ENCODE measurements at regions not wholly inside any gene's neighbourhood (a gene's known extent, or its start where the extent isn't known, plus 50 kb on each side); places are given as distances from the start of the nearest gene placed in this dataset.

DNA sequence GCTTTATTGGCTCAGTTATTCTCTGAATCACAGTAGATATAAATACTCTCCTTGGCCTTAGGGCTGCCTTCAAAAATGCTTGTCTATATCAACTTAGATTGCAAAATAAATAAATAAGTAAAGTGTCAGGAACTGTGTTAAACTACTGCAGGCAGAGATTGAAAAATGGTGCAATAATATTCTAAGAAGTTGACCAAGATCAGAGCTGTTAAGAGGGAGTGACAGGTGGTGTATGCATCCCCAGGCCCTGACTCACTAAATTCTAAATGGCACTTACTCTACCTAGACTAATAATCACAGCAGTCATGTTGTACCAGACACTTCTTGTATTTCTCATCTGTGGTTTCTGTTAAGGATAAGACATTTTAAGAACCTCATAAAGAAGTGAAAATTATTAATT is 235.1 kb upstream of the SPOCK3 start:
- Histone ChIP-seq H3K79me2 (ENCODE audit: control insufficient read depth, insufficient read depth, low read length) (no peaks in the 10 kb centered on the region), H3K9me3 (replicated peaks; ENCODE audit: control insufficient read depth, insufficient read depth, low read length) (no peaks in the 10 kb centered on the region), H3K4me1 (ENCODE audit: control insufficient read depth, insufficient read depth, low read length) (no peaks in the 10 kb centered on the region), H3K4me3 (no peak overlapping the region), H4K20me1 (ENCODE audit: control insufficient read depth, insufficient read depth) (no peaks in the 10 kb centered on the region), H3K27ac (ENCODE audit: control insufficient read depth, insufficient read depth) (no peak overlapping the region), H3K4me2 (ENCODE audit: control insufficient read depth, insufficient read depth) (no peak overlapping the region), H3K27me3 (replicated peaks in 1 of 2; ENCODE audit: control insufficient read depth in 2 of 2, insufficient read depth in 2 of 2, low read length in 1 of 2) (no peaks in the 10 kb centered on the region), H3K9ac (ENCODE audit: control insufficient read depth, insufficient read depth, low read length) (no peak overlapping the region), H2AFZ (ENCODE audit: control insufficient read depth, low read depth, low read length) (no peak overlapping the region), H3K36me3 (ENCODE audit: control insufficient read depth in 2 of 2, insufficient read depth in 2 of 2, low read length in 1 of 2) (no peaks in the 10 kb centered on the region)
- FAIRE-seq (no peak), ATAC-seq (no peak), DNase-seq (ENCODE audit: low read depth, low spot score) (no peak)
- RAD21 ChIA-PET (ENCODE audit: unreplicated experiment) = no interaction called here
- intact Hi-C loops (cut with micrococcal nuclease; ENCODE audit: unreplicated experiment) = no loop called here
- TF ChIP-seq CBX5 (IDR thresholded peaks at IDR 0.05; ENCODE audit: low read depth) = no peak
- TF ChIP-seq TCF12 (IDR thresholded peaks at IDR 0.05; ENCODE audit: low read depth, low read length) = no peak
- TF ChIP-seq SMARCA5 (IDR thresholded peaks at IDR 0.05) = no peak
- no peak for TF ChIP-seq DPF2 (IDR thresholded peaks at IDR 0.05)
- no peak for TF ChIP-seq MTA2 (IDR thresholded peaks at IDR 0.05; ENCODE audit: low read depth)
- TF ChIP-seq, protein P1, sequence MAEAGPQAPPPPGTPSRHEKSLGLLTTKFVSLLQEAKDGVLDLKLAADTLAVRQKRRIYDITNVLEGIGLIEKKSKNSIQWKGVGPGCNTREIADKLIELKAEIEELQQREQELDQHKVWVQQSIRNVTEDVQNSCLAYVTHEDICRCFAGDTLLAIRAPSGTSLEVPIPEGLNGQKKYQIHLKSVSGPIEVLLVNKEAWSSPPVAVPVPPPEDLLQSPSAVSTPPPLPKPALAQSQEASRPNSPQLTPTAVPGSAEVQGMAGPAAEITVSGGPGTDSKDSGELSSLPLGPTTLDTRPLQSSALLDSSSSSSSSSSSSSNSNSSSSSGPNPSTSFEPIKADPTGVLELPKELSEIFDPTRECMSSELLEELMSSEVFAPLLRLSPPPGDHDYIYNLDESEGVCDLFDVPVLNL (IDR thresholded peaks at IDR 0.05; ENCODE audit: low read depth, low read length) = no peak
- no peak for TF ChIP-seq HDGF (IDR thresholded peaks at IDR 0.05)
- TF ChIP-seq KDM1A (IDR thresholded peaks at IDR 0.05; ENCODE audit: borderline replicate concordance) = no peak
- TF ChIP-seq, protein P2, sequence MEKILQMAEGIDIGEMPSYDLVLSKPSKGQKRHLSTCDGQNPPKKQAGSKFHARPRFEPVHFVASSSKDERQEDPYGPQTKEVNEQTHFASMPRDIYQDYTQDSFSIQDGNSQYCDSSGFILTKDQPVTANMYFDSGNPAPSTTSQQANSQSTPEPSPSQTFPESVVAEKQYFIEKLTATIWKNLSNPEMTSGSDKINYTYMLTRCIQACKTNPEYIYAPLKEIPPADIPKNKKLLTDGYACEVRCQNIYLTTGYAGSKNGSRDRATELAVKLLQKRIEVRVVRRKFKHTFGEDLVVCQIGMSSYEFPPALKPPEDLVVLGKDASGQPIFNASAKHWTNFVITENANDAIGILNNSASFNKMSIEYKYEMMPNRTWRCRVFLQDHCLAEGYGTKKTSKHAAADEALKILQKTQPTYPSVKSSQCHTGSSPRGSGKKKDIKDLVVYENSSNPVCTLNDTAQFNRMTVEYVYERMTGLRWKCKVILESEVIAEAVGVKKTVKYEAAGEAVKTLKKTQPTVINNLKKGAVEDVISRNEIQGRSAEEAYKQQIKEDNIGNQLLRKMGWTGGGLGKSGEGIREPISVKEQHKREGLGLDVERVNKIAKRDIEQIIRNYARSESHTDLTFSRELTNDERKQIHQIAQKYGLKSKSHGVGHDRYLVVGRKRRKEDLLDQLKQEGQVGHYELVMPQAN (conservative IDR thresholded peaks at IDR 0.05) = no peak
- TF ChIP-seq ZBED1 (IDR thresholded peaks at IDR 0.05; ENCODE audit: borderline replicate concordance) = no peak
- TF ChIP-seq PML (IDR thresholded peaks at IDR 0.05; ENCODE audit: low read length) = no peak
- no peak for TF ChIP-seq CHD2 (IDR thresholded peaks at IDR 0.05; ENCODE audit: borderline replicate concordance, low read depth, low read length)
- TF ChIP-seq MYC (IDR thresholded peaks at IDR 0.05; ENCODE audit: insufficient read depth, insufficient read length, insufficient replicate concordance, low read length, severe bottlenecking) = no peak
- TF ChIP-seq NFYB (IDR thresholded peaks at IDR 0.05; ENCODE audit: insufficient read depth, low read depth, low read length) = no peak
- TF ChIP-seq, protein P3, sequence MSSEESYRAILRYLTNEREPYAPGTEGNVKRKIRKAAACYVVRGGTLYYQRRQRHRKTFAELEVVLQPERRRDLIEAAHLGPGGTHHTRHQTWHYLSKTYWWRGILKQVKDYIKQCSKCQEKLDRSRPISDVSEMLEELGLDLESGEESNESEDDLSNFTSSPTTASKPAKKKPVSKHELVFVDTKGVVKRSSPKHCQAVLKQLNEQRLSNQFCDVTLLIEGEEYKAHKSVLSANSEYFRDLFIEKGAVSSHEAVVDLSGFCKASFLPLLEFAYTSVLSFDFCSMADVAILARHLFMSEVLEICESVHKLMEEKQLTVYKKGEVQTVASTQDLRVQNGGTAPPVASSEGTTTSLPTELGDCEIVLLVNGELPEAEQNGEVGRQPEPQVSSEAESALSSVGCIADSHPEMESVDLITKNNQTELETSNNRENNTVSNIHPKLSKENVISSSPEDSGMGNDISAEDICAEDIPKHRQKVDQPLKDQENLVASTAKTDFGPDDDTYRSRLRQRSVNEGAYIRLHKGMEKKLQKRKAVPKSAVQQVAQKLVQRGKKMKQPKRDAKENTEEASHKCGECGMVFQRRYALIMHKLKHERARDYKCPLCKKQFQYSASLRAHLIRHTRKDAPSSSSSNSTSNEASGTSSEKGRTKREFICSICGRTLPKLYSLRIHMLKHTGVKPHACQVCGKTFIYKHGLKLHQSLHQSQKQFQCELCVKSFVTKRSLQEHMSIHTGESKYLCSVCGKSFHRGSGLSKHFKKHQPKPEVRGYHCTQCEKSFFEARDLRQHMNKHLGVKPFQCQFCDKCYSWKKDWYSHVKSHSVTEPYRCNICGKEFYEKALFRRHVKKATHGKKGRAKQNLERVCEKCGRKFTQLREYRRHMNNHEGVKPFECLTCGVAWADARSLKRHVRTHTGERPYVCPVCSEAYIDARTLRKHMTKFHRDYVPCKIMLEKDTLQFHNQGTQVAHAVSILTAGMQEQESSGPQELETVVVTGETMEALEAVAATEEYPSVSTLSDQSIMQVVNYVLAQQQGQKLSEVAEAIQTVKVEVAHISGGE (CRISPR knock-in tag; IDR thresholded peaks at IDR 0.05) = no peak
- no peak for TF ChIP-seq RUNX3 (IDR thresholded peaks at IDR 0.05; ENCODE audit: low read length)
- TF ChIP-seq MTA3 (IDR thresholded peaks at IDR 0.05; ENCODE audit: borderline replicate concordance, low read length) = no peak
- TF ChIP-seq, protein P4, sequence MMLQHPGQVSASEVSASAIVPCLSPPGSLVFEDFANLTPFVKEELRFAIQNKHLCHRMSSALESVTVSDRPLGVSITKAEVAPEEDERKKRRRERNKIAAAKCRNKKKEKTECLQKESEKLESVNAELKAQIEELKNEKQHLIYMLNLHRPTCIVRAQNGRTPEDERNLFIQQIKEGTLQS (IDR thresholded peaks at IDR 0.05; ENCODE audit: borderline replicate concordance, extremely low read depth, low read depth, low read length) = no peak
- BruUV-seq (replicated peaks) = no TSS peak
- in situ Hi-C loops (cut with MboI) = no loop called here
- CTCF ChIA-PET = no interaction called here
- SMC1A ChIA-PET (ENCODE audit: uncharacterized antibody, unreplicated experiment) = no interaction called here
- POLR2A ChIA-PET = no interaction called here

All from GM12878 (cell line).